ENCODE measurements at regions not wholly inside any gene's neighbourhood (a gene's known extent, or its start where the extent isn't known, plus 50 kb on each side); places are given as distances from the start of the nearest gene placed in this dataset.

- TF ChIP-seq ARID4B (CRISPR knock-in tag; IDR thresholded peaks at IDR 0.05) = no peak
- TF ChIP-seq ZBTB43 (CRISPR knock-in tag; IDR thresholded peaks at IDR 0.05) = no peak
- no peak for TF ChIP-seq PHF21A (IDR thresholded peaks at IDR 0.05; ENCODE audit: borderline replicate concordance, low read depth)
- TF ChIP-seq NBN (IDR thresholded peaks at IDR 0.05; ENCODE audit: low read depth) = no peak
- TF ChIP-seq ETV1 (tag; conservative IDR thresholded peaks at IDR 0.05; ENCODE audit: low read depth) = no peak
Measured at GRCh38 chr4:125101719-125102118, 213.0 kb upstream of the FAT4 start (continued).

GRCh38 chr4:125097729-125098128 is 217.0 kb upstream of the FAT4 start:
- ChIA-PET POLR2A (no interaction called here), CTCF (ENCODE audit: low intra/inter-chr PET ratio) (no interaction called here)
- Histone ChIP-seq H3K36me3 (ENCODE audit: control insufficient read depth, insufficient read depth, low read length) (no peaks in the 10 kb centered on the region), H3K9me1 (ENCODE audit: control insufficient read depth, insufficient read depth, low read length) (no peaks in the 10 kb centered on the region), H3K79me2 (ENCODE audit: control insufficient read depth, insufficient read depth, low read length) (no peaks in the 10 kb centered on the region), H3K4me2 (ENCODE audit: insufficient read depth, low read length) (no peak overlapping the region), H3K4me3 (no peak overlapping the region), H3K9ac (ENCODE audit: insufficient read depth in 1 of 2, low read depth in 2 of 2, low read length in 2 of 2) (no peak overlapping the region), H3K9me3 (replicated peaks; ENCODE audit: control insufficient read depth, insufficient read depth, low read depth, low read length) (no peaks in the 10 kb centered on the region), H3K27me3 (ENCODE audit: control insufficient read depth in 2 of 2, insufficient read depth in 2 of 2, low read length in 2 of 2) (no peaks in the 10 kb centered on the region), H3K27ac (ENCODE audit: extremely low read depth, low read depth, low read length) (no peak overlapping the region), H4K20me1 (replicated peaks; ENCODE audit: control insufficient read depth, insufficient read depth, low read length) (no peaks in the 10 kb centered on the region), H3K4me1 (replicated peaks in 1 of 2; ENCODE audit: control insufficient read depth in 2 of 2, insufficient read depth in 2 of 2, low read length in 2 of 2) (no peaks in the 10 kb centered on the region), H2AFZ (ENCODE audit: low read depth, low read length) (no peak overlapping the region)
- no TSS peak for BruUV-seq (replicated peaks)
- FAIRE-seq = no peak
- no peak for DNase-seq (ENCODE audit: extremely low read depth in 1 of 4, low spot score in 3 of 4)
- 0% methylated on average over 2 of the region's 2 CpGs for WGBS (ENCODE audit: insufficient coverage, low coverage, missing lambda C conversion rate)
- ATAC-seq = no peak
- in situ Hi-C loops (cut with MboI) = no loop called here
- intact Hi-C loops (cut with micrococcal nuclease) = no loop called here
